ENCODE measurements at regions not wholly inside any gene's neighbourhood (a gene's known extent, or its start where the extent isn't known, plus 50 kb on each side); places are given as distances from the start of the nearest gene placed in this dataset.
A peak's percentile ranks its signal among the peaks of the same experiment; 100 is the strongest.
"Not testable (repeated sequence)": the region's sequence is repeated elsewhere in the genome, so short reads cannot be mapped to it uniquely, and the experiment has no call there.

- no peak for DNase-seq
Observed at GRCh38 chr6:4447639-4448330, 312.4 kb upstream of the ECI2 start.

GRCh38 chr6:4446982-4447381, 311.6 kb upstream of the ECI2 start:
- DNase-seq, result no peak

- no peak for DNase-seq
Observed at GRCh38 chr6:4441981-4442434, 306.6 kb upstream of the ECI2 start.

GRCh38 chr6:4439159-4439558, 303.8 kb upstream of the ECI2 start:
- DNase-seq, result no peak

GRCh38 chr6:4437342-4437741, 302.0 kb upstream of the ECI2 start:
- no peak for DNase-seq

GRCh38 chr6:4435981-4436445, 300.6 kb upstream of the ECI2 start:
- no peak for DNase-seq

GRCh38 chr6:4434655-4435054, 299.3 kb upstream of the ECI2 start:
- no peak for DNase-seq

GRCh38 chr6:4433199-4433598, 297.8 kb upstream of the ECI2 start:
- no peak for DNase-seq

- no peak for DNase-seq
Observed at GRCh38 chr6:4426968-4427367, 291.6 kb upstream of the ECI2 start.

- DNase-seq, result no peak
Observed at GRCh38 chr6:4421837-4422236, 286.5 kb upstream of the ECI2 start.

- DNase-seq, result no peak
Observed at GRCh38 chr6:4420160-4420865, 284.9 kb upstream of the ECI2 start.

- no peak for DNase-seq
Observed at GRCh38 chr6:4415549-4415948, 280.2 kb upstream of the ECI2 start.

GRCh38 chr6:4414078-4414477, 278.7 kb upstream of the ECI2 start:
- not testable (repeated sequence) for DNase-seq

- DNase-seq, result no peak
Observed at GRCh38 chr6:4413073-4413472, 277.7 kb upstream of the ECI2 start.

- no peak for DNase-seq
Observed at GRCh38 chr6:4412488-4412887, 277.1 kb upstream of the ECI2 start.

GRCh38 chr6:4412077-4412476, 276.7 kb upstream of the ECI2 start:
- DNase-seq, result no peak

- peak in 1 of 2 donors; percentile 26 for DNase-seq
Observed at GRCh38 chr6:4407710-4408109, 272.3 kb upstream of the ECI2 start.

GRCh38 chr6:4405621-4406212, 270.3 kb upstream of the ECI2 start:
- DNase-seq, result no peak

GRCh38 chr6:4404415-4404814, 269.0 kb upstream of the ECI2 start:
- DNase-seq, result no peak

GRCh38 chr6:4403828-4404227, 268.5 kb upstream of the ECI2 start:
- DNase-seq, result no peak

GRCh38 chr6:4403023-4403752, 267.8 kb upstream of the ECI2 start:
- DNase-seq, result no peak

GRCh38 chr6:4402477-4402976, 267.2 kb upstream of the ECI2 start:
- no peak for DNase-seq
